H1 (cell line): ENCODE measurements at regions not wholly inside any gene's neighbourhood (a gene's known extent, or its start where the extent isn't known, plus 50 kb on each side); places are given as distances from the start of the nearest gene placed in this dataset.

Experiments used
- ASH2L ChIP-seq: fragments of 200-600, 300-600 bp; sonication (generic); IDR thresholded peaks from one replicate; pipeline ENCODE4 v1.7.1; 2017; ENCODE audit warnings: low read length
- BRCA1 ChIP-seq: IDR thresholded peaks from 2 replicates; pipeline ENCODE4 v1.6.1; 2012; ENCODE audit warnings: low read depth, low read length, improper control_type of control experiment
- CHD7 ChIP-seq: fragments of 300-600 bp; sonication (generic); IDR thresholded peaks from 2 replicates; pipeline ENCODE4 v1.7.1; 2012; ENCODE audit warnings: low read length, moderate library complexity, mild to moderate bottlenecking, inconsistent platforms; ENCODE audit not compliant: insufficient replicate concordance
- JUN ChIP-seq: IDR thresholded peaks from 2 replicates; pipeline ENCODE4 v1.6.1; 2011; ENCODE audit warnings: low read depth, mild to moderate bottlenecking, improper control_type of control experiment, low read length

DNA sequence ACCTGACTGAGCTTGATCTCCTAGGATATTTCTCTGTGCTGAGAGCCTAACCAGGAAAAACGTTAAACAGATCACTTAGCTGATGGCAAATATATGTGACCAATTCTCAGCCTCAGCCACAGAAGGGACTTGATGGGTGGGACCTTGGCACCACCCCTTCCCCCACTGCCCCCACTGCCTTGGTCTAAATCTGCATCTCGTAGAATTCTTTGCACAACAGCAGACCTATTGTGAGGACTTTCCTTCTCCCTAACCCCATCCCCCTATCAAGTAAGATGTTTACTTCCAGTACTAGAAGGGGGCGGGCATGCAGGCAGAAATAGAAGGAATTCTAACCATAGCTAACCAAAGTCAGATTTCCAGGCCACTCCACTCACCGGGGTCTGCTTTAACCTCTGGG, 313.2 kb downstream of the PCNX1 start (continued):
- TF ChIP-seq CHD7: no peak
- no peak for TF ChIP-seq BRCA1
- no peak for TF ChIP-seq ASH2L
- no peak for TF ChIP-seq JUN
- TF ChIP-seq, all 59 proteins: peak for 0
